ENCODE measurements at regions not wholly inside any gene's neighbourhood (a gene's known extent, or its start where the extent isn't known, plus 50 kb on each side); places are given as distances from the start of the nearest gene placed in this dataset.

- TF ChIP-seq, protein P1, sequence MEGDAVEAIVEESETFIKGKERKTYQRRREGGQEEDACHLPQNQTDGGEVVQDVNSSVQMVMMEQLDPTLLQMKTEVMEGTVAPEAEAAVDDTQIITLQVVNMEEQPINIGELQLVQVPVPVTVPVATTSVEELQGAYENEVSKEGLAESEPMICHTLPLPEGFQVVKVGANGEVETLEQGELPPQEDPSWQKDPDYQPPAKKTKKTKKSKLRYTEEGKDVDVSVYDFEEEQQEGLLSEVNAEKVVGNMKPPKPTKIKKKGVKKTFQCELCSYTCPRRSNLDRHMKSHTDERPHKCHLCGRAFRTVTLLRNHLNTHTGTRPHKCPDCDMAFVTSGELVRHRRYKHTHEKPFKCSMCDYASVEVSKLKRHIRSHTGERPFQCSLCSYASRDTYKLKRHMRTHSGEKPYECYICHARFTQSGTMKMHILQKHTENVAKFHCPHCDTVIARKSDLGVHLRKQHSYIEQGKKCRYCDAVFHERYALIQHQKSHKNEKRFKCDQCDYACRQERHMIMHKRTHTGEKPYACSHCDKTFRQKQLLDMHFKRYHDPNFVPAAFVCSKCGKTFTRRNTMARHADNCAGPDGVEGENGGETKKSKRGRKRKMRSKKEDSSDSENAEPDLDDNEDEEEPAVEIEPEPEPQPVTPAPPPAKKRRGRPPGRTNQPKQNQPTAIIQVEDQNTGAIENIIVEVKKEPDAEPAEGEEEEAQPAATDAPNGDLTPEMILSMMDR (conservative IDR thresholded peaks at IDR 0.05; ENCODE audit: low read length), result no peak
- no peak for TF ChIP-seq EZH2phosphoT487 (IDR thresholded peaks at IDR 0.05; ENCODE audit: borderline replicate concordance, low read depth, low read length)
Observed at GRCh38 chr9:78149702-78150291, 86.1 kb upstream of the CEP78 start.

All from OCI-LY7 (cell line).